ENCODE measurements at regions not wholly inside any gene's neighbourhood (a gene's known extent, or its start where the extent isn't known, plus 50 kb on each side); places are given as distances from the start of the nearest gene placed in this dataset.

DNA sequence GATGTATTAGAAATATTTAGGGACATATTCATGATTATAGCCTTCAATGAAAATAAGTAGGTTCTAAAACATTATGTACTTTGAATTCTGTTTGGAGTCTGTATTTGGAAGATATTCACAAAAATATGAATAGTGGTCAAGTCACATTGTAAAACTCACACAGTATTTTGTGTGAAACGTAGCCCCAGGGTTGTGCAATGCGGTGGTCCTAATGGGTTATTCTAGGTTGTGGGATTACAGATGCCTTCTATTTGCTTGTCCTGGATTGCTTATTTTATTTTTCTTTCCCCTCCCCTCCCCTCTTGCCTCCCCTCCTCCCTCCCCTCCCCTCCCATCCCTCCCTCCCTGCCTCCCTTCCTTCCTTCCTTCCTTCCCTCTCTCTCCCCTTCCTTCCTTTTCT is 93.7 kb upstream of the THUMPD2 start:
- no peaks in the 10 kb centered on the region for H4K20me1 ChIP-seq (ENCODE audit: insufficient read depth, low read length)
- WGBS (ENCODE audit: low lambda C conversion rate): 56% methylated on average over 2 of the region's 2 CpGs

More for the DNA sequence above, 93.7 kb upstream of the THUMPD2 start:
- Histone ChIP-seq H3K4me3 (replicated peaks in 1 of 3; ENCODE audit: insufficient read depth in 1 of 3, low read depth in 2 of 3, low read length in 3 of 3) (no peak overlapping the region), H3K4me2 (ENCODE audit: low read depth, low read length) (no peak overlapping the region), H3K9me3 (ENCODE audit: low read length) (no peaks in the 10 kb centered on the region), H2AFZ (ENCODE audit: low read length) (no peak overlapping the region), H3K27ac (ENCODE audit: extremely low read length, insufficient read depth, low read length) (no peak overlapping the region), H3K36me3 (replicated peaks in 1 of 2; ENCODE audit: control insufficient read depth in 1 of 2, insufficient read depth in 2 of 2, low read length in 2 of 2) (no peaks in the 10 kb centered on the region), H3K4me1 (ENCODE audit: insufficient read depth, low read length) (no peaks in the 10 kb centered on the region), H3K27me3 (ENCODE audit: control insufficient read depth in 1 of 2, insufficient read depth in 2 of 2, low read length in 2 of 2) (peaks cover 0 to 22% of the 10 kb centered on the region in 2 experiments; a peak in 4 of 5 replicates), H3K79me2 (ENCODE audit: insufficient read depth, low read length) (no peaks in the 10 kb centered on the region), H3K9ac (ENCODE audit: insufficient read depth, low read depth, low read length) (no peak overlapping the region)
- CTCF ChIA-PET (ENCODE audit: low intra/inter-chr PET ratio, low total read pairs): no interaction called here
- no peak for TF ChIP-seq ARNT2 (CRISPR knock-in tag; IDR thresholded peaks at IDR 0.05; ENCODE audit: low read depth)
- peak; percentile 44; the same call in 1 of the 2 replicates for TF ChIP-seq CEBPB (IDR thresholded peaks at IDR 0.05; ENCODE audit: borderline replicate concordance, low read depth, low read length)
- TF ChIP-seq GATAD2A (CRISPR knock-in tag; IDR thresholded peaks at IDR 0.05): no peak
- TF ChIP-seq ATF1 (CRISPR knock-in tag; IDR thresholded peaks at IDR 0.05): no peak
- peak; percentile 97 for TF ChIP-seq HNRNPK (IDR thresholded peaks at IDR 0.05; ENCODE audit: low read depth, low read length, poor library complexity, severe bottlenecking)
- TF ChIP-seq TRIM24 (CRISPR knock-in tag; IDR thresholded peaks at IDR 0.05): no peak
- TF ChIP-seq, protein P1, sequence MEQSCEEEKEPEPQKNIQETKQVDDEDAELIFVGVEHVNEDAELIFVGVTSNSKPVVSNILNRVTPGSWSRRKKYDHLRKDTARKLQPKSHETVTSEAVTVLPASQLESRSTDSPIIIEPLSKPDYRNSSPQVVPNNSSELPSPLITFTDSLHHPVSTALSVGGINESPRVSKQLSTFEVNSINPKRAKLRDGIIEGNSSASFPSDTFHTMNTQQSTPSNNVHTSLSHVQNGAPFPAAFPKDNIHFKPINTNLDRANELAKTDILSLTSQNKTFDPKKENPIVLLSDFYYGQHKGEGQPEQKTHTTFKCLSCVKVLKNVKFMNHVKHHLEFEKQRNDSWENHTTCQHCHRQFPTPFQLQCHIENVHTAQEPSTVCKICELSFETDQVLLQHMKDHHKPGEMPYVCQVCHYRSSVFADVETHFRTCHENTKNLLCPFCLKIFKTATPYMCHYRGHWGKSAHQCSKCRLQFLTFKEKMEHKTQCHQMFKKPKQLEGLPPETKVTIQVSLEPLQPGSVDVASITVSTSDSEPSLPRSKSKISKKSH (CRISPR knock-in tag; IDR thresholded peaks at IDR 0.05; ENCODE audit: borderline replicate concordance): no peak
- TF ChIP-seq ZFP90 (CRISPR knock-in tag; IDR thresholded peaks at IDR 0.05; ENCODE audit: borderline replicate concordance): no peak
- TF ChIP-seq TCF12 (IDR thresholded peaks at IDR 0.05): no peak
- TF ChIP-seq TCF12 (CRISPR knock-in tag; IDR thresholded peaks at IDR 0.05): no peak
- TF ChIP-seq, protein P2, sequence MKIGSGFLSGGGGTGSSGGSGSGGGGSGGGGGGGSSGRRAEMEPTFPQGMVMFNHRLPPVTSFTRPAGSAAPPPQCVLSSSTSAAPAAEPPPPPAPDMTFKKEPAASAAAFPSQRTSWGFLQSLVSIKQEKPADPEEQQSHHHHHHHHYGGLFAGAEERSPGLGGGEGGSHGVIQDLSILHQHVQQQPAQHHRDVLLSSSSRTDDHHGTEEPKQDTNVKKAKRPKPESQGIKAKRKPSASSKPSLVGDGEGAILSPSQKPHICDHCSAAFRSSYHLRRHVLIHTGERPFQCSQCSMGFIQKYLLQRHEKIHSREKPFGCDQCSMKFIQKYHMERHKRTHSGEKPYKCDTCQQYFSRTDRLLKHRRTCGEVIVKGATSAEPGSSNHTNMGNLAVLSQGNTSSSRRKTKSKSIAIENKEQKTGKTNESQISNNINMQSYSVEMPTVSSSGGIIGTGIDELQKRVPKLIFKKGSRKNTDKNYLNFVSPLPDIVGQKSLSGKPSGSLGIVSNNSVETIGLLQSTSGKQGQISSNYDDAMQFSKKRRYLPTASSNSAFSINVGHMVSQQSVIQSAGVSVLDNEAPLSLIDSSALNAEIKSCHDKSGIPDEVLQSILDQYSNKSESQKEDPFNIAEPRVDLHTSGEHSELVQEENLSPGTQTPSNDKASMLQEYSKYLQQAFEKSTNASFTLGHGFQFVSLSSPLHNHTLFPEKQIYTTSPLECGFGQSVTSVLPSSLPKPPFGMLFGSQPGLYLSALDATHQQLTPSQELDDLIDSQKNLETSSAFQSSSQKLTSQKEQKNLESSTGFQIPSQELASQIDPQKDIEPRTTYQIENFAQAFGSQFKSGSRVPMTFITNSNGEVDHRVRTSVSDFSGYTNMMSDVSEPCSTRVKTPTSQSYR (CRISPR knock-in tag; IDR thresholded peaks at IDR 0.05; ENCODE audit: borderline replicate concordance): no peak
- no peak for FAIRE-seq
- in situ Hi-C loops (cut with HindIII; ENCODE audit: extremely low pct_ligation_motif_present, low pct_unique_long_range_greater_than_20kb) (no loop called here), intact Hi-C loops (cut with micrococcal nuclease; ENCODE audit: unreplicated experiment) (no loop called here)
- ATAC-seq: no peak
- POLR2A ChIA-PET: no interaction called here
- BruUV-seq (replicated peaks): no TSS peak
- no peak for DNase-seq (ENCODE audit: low spot score)

Data from HepG2 (cell line).